GM23338 (cell line): ENCODE measurements at regions not wholly inside any gene's neighbourhood (a gene's known extent, or its start where the extent isn't known, plus 50 kb on each side); places are given as distances from the start of the nearest gene placed in this dataset.

Source experiments
- ATAC-seq: fragments of 200-7000 bp; cut with Tn5 transposase; 3 replicates; pipeline ENCODE4 v1.9.1; 2020
- DNase-seq: peaks from one replicate; pipeline ENCODE4 v3.0.0-alpha.2; 2015; ENCODE audit warnings: low spot score
- H2AFZ ChIP-seq: fragments of 200-600 bp; sonication (generic); 2 replicates; pipeline ENCODE4 v1.8.0; 2016; ENCODE audit warnings: antibody characterized with exemption, mild to moderate bottlenecking, moderate library complexity
- H3F3A ChIP-seq: fragments of 200-600 bp; sonication (generic); replicated peaks from 2 replicates; pipeline ENCODE4 v1.8.0; 2017; ENCODE audit warnings: antibody characterized with exemption, mixed run types, low read depth
- H3K27ac ChIP-seq: fragments of 200-600 bp; sonication (generic); 2 replicates; pipeline ENCODE4 v1.6.1; 2016; ENCODE audit warnings: low read depth
- H3K27me3 ChIP-seq: fragments of 200-600 bp; sonication (generic); 2 replicates; pipeline ENCODE4 v1.8.0; 2016; ENCODE audit warnings: mild to moderate bottlenecking, mixed run types, moderate library complexity; ENCODE audit not compliant: insufficient read depth
- H3K36me3 ChIP-seq: fragments of 200-600 bp; sonication (generic); 2 replicates; pipeline ENCODE4 v1.8.0; 2016; ENCODE audit warnings: mild to moderate bottlenecking; ENCODE audit not compliant: insufficient read depth
- H3K4me1 ChIP-seq: fragments of 200-600 bp; sonication (generic); 2 replicates; pipeline ENCODE4 v1.8.0; 2016; ENCODE audit warnings: mild to moderate bottlenecking, moderate library complexity; ENCODE audit not compliant: insufficient read depth
- H3K4me2 ChIP-seq: fragments of 200-600 bp; sonication (generic); 2 replicates; pipeline ENCODE4 v1.7.1; 2017; ENCODE audit warnings: mixed run types
- H3K4me3 ChIP-seq: fragments of 200-600 bp; sonication (generic); 2 replicates; pipeline ENCODE4 v1.6.1; 2016; ENCODE audit warnings: mixed run types
- H3K79me2 ChIP-seq: fragments of 200-600 bp; sonication (generic); replicated peaks from 2 replicates; pipeline ENCODE4 v1.8.0; 2017; ENCODE audit warnings: mild to moderate bottlenecking; ENCODE audit not compliant: insufficient read depth
- H3K9me2 ChIP-seq: fragments of 200-600 bp; sonication (generic); 2 replicates; pipeline ENCODE4 v1.8.0; 2017; ENCODE audit not compliant: insufficient read depth
- H4K20me1 ChIP-seq: fragments of 200-600 bp; sonication (generic); replicated peaks from 2 replicates; pipeline ENCODE4 v1.8.0; 2017; ENCODE audit warnings: mild to moderate bottlenecking; ENCODE audit not compliant: insufficient read depth
- H3K27ac Mint-ChIP-seq: 2 replicates; pipeline ENCODE4 v1.8.0; 2020; ENCODE audit warnings: inconsistent platforms, mild to moderate bottlenecking, moderate library complexity, mixed read lengths
- H3K27me3 Mint-ChIP-seq: 3 replicates; pipeline ENCODE4 v1.8.0; 2022; ENCODE audit warnings: low read depth, mild to moderate bottlenecking, moderate library complexity, mixed read lengths, inconsistent platforms; ENCODE audit not compliant: insufficient read depth, poor library complexity
- H3K36me3 Mint-ChIP-seq: 3 replicates; pipeline ENCODE4 v1.8.0; 2021; ENCODE audit warnings: low read depth, mild to moderate bottlenecking, inconsistent platforms, moderate library complexity, mixed read lengths
- H3K4me1 Mint-ChIP-seq: 3 replicates; pipeline ENCODE4 v1.8.0; 2020; ENCODE audit warnings: mild to moderate bottlenecking, inconsistent platforms, mixed read lengths
- H3K4me3 Mint-ChIP-seq: 3 replicates; pipeline ENCODE4 v1.8.0; 2021; ENCODE audit warnings: moderate library complexity, mild to moderate bottlenecking, inconsistent platforms, mixed read lengths
- H3K9me3 Mint-ChIP-seq: 3 replicates; pipeline ENCODE4 v1.8.0; 2020; ENCODE audit warnings: moderate library complexity, mild to moderate bottlenecking, inconsistent platforms, mixed read lengths
- ZNF114 ChIP-seq: fragments of 250-450 bp; sonication (Bioruptor Pico); IDR thresholded peaks from 2 replicates; pipeline ENCODE4 v1.5.0; 2020; ENCODE audit warnings: mild to moderate bottlenecking, moderate library complexity
- ZNF331 ChIP-seq: fragments of 250-450 bp; sonication (Bioruptor Pico); IDR thresholded peaks from 2 replicates; pipeline ENCODE4 v1.5.0; 2020; ENCODE audit warnings: low read depth, mild to moderate bottlenecking, moderate library complexity
- TF ChIP-seq, protein P1 (sequence below): fragments of 250-450 bp; sonication (Bioruptor Pico); IDR thresholded peaks from 2 replicates; pipeline ENCODE4 v1.5.0; 2020; ENCODE audit warnings: mild to moderate bottlenecking, moderate library complexity
- TF ChIP-seq, protein P2 (sequence below): IDR thresholded peaks from one replicate; pipeline ENCODE4 v1.6.1; 2018; ENCODE audit warnings: antibody characterized with exemption; ENCODE audit not compliant: unreplicated experiment

GRCh38 chr17:77735566-77736198, 222.8 kb upstream of the TNRC6C start (continued):
- TF ChIP-seq, protein P1, sequence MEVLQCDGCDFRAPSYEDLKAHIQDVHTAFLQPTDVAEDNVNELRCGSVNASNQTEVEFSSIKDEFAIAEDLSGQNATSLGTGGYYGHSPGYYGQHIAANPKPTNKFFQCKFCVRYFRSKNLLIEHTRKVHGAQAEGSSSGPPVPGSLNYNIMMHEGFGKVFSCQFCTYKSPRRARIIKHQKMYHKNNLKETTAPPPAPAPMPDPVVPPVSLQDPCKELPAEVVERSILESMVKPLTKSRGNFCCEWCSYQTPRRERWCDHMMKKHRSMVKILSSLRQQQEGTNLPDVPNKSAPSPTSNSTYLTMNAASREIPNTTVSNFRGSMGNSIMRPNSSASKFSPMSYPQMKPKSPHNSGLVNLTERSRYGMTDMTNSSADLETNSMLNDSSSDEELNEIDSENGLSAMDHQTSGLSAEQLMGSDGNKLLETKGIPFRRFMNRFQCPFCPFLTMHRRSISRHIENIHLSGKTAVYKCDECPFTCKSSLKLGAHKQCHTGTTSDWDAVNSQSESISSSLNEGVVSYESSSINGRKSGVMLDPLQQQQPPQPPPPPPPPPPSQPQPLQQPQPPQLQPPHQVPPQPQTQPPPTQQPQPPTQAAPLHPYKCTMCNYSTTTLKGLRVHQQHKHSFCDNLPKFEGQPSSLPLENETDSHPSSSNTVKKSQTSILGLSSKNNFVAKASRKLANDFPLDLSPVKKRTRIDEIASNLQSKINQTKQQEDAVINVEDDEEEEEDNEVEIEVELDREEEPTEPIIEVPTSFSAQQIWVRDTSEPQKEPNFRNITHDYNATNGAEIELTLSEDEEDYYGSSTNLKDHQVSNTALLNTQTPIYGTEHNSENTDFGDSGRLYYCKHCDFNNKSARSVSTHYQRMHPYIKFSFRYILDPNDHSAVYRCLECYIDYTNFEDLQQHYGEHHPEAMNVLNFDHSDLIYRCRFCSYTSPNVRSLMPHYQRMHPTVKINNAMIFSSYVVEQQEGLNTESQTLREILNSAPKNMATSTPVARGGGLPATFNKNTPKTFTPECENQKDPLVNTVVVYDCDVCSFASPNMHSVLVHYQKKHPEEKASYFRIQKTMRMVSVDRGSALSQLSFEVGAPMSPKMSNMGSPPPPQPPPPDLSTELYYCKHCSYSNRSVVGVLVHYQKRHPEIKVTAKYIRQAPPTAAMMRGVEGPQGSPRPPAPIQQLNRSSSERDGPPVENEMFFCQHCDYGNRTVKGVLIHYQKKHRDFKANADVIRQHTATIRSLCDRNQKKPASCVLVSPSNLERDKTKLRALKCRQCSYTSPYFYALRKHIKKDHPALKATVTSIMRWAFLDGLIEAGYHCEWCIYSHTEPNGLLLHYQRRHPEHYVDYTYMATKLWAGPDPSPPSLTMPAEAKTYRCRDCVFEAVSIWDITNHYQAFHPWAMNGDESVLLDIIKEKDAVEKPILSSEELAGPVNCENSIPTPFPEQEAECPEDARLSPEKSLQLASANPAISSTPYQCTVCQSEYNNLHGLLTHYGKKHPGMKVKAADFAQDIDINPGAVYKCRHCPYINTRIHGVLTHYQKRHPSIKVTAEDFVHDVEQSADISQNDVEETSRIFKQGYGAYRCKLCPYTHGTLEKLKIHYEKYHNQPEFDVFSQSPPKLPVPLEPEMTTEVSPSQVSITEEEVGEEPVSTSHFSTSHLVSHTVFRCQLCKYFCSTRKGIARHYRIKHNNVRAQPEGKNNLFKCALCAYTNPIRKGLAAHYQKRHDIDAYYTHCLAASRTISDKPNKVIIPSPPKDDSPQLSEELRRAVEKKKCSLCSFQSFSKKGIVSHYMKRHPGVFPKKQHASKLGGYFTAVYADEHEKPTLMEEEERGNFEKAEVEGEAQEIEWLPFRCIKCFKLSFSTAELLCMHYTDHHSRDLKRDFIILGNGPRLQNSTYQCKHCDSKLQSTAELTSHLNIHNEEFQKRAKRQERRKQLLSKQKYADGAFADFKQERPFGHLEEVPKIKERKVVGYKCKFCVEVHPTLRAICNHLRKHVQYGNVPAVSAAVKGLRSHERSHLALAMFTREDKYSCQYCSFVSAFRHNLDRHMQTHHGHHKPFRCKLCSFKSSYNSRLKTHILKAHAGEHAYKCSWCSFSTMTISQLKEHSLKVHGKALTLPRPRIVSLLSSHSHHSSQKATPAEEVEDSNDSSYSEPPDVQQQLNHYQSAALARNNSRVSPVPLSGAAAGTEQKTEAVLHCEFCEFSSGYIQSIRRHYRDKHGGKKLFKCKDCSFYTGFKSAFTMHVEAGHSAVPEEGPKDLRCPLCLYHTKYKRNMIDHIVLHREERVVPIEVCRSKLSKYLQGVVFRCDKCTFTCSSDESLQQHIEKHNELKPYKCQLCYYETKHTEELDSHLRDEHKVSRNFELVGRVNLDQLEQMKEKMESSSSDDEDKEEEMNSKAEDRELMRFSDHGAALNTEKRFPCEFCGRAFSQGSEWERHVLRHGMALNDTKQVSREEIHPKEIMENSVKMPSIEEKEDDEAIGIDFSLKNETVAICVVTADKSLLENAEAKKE (CRISPR knock-in tag), result no peak
- TF ChIP-seq ZNF114 (no peak), ZNF331 (CRISPR knock-in tag) (no peak)

GRCh38 chr17:77736199-77736585, 222.3 kb upstream of the TNRC6C start:
- DNase-seq, result peak; percentile 29
- Mint-ChIP-seq H3K36me3 (peaks cover 20% of the 10 kb centered on the region), H3K27me3 (peaks cover 30% of the 10 kb centered on the region), H3K9me3 (peaks cover 32% of the 10 kb centered on the region), H3K27ac (no peak overlapping the region), H3K4me3 (peak overlapping the region; percentile 4; the same call in 1 of the 3 replicates), H3K4me1 (peaks cover 25% of the 10 kb centered on the region)
- Histone ChIP-seq H3K79me2 (no peaks in the 10 kb centered on the region), H3K36me3 (peaks cover 3% of the 10 kb centered on the region; the same call in 1 of the 2 replicates), H3K9me2 (no peaks in the 10 kb centered on the region), H3F3A (no peaks in the 10 kb centered on the region), H4K20me1 (no peaks in the 10 kb centered on the region), H3K27me3 (no peaks in the 10 kb centered on the region), H2AFZ (0 out of 2 replicates have a peak overlapping the region, but pooled peaks have one; percentile 38), H3K4me1 (peaks cover 6% of the 10 kb centered on the region; the same call in 1 of the 2 replicates), H3K4me2 (no peak overlapping the region), H3K4me3 (no peak overlapping the region), H3K27ac (no peak overlapping the region)
- peak; percentile 50 for ATAC-seq
- TF ChIP-seq, protein P1 (CRISPR knock-in tag), result no peak
- TF ChIP-seq, protein P2, sequence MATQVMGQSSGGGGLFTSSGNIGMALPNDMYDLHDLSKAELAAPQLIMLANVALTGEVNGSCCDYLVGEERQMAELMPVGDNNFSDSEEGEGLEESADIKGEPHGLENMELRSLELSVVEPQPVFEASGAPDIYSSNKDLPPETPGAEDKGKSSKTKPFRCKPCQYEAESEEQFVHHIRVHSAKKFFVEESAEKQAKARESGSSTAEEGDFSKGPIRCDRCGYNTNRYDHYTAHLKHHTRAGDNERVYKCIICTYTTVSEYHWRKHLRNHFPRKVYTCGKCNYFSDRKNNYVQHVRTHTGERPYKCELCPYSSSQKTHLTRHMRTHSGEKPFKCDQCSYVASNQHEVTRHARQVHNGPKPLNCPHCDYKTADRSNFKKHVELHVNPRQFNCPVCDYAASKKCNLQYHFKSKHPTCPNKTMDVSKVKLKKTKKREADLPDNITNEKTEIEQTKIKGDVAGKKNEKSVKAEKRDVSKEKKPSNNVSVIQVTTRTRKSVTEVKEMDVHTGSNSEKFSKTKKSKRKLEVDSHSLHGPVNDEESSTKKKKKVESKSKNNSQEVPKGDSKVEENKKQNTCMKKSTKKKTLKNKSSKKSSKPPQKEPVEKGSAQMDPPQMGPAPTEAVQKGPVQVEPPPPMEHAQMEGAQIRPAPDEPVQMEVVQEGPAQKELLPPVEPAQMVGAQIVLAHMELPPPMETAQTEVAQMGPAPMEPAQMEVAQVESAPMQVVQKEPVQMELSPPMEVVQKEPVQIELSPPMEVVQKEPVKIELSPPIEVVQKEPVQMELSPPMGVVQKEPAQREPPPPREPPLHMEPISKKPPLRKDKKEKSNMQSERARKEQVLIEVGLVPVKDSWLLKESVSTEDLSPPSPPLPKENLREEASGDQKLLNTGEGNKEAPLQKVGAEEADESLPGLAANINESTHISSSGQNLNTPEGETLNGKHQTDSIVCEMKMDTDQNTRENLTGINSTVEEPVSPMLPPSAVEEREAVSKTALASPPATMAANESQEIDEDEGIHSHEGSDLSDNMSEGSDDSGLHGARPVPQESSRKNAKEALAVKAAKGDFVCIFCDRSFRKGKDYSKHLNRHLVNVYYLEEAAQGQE, result no peak
- TF ChIP-seq ZNF114, result no peak
